ENCODE measurements at regions not wholly inside any gene's neighbourhood (a gene's known extent, or its start where the extent isn't known, plus 50 kb on each side); places are given as distances from the start of the nearest gene placed in this dataset.

DNA sequence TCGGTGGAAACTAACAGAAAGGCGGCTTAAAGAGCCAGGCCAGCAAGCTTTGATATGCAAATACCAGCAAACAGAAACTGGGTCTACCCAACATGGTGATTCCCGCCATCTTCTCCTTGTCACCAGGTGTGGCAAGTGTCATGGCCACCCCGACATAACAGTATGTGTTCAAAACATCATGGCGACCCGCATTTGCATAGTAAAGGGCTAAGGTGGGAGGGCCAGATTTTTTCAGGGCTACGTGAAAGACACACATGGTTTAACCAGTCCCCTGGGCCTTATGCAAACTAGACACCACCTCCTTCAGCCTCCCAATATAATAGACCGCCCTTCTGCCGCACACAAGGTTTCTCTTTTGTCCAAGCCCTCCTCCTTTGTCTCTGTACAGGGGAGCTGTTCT, 260.4 kb downstream of the METTL4 start:
- no peak overlapping the region for H3K27ac Mint-ChIP-seq (ENCODE audit: unreplicated experiment)
- no peak for DNase-seq (ENCODE audit: low spot score)
- no peak overlapping the region for H3K4me3 Mint-ChIP-seq (ENCODE audit: unreplicated experiment)
- H3K9me3 Mint-ChIP-seq (ENCODE audit: low read depth) = no peaks in the 10 kb centered on the region
- no peaks in the 10 kb centered on the region for H3K4me1 Mint-ChIP-seq (ENCODE audit: low read depth)
- no peaks in the 10 kb centered on the region for H3K36me3 Mint-ChIP-seq (ENCODE audit: low read depth)
- TF ChIP-seq, protein P1, sequence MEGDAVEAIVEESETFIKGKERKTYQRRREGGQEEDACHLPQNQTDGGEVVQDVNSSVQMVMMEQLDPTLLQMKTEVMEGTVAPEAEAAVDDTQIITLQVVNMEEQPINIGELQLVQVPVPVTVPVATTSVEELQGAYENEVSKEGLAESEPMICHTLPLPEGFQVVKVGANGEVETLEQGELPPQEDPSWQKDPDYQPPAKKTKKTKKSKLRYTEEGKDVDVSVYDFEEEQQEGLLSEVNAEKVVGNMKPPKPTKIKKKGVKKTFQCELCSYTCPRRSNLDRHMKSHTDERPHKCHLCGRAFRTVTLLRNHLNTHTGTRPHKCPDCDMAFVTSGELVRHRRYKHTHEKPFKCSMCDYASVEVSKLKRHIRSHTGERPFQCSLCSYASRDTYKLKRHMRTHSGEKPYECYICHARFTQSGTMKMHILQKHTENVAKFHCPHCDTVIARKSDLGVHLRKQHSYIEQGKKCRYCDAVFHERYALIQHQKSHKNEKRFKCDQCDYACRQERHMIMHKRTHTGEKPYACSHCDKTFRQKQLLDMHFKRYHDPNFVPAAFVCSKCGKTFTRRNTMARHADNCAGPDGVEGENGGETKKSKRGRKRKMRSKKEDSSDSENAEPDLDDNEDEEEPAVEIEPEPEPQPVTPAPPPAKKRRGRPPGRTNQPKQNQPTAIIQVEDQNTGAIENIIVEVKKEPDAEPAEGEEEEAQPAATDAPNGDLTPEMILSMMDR (IDR thresholded peaks at IDR 0.05) = no peak
- H3K27me3 Mint-ChIP-seq (ENCODE audit: low read depth) = peaks cover 37% of the 10 kb centered on the region

DNA sequence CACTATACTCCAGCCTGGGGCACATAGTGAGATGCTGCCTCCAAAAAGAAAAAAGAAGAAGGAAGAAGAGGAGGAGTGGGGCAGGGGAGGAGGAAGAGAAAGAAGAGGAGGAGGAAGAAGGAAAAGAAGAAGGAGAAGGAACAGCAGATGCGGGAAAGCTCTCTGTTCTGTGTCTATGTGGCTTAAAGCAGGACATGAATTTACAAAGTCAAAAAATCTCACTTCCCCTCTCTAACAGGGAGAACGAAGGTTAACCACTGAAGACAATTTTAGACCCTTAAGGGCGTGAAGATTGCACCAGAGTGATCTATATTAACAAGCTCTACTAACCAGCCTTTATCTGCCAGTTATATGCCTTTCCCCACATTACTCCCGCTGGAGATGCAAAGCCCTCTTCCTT, 258.9 kb downstream of the METTL4 start:
- no peak for DNase-seq (ENCODE audit: low spot score)
- Mint-ChIP-seq H3K9me3 (ENCODE audit: low read depth) (no peaks in the 10 kb centered on the region), H3K4me3 (ENCODE audit: unreplicated experiment) (no peak overlapping the region), H3K4me1 (ENCODE audit: low read depth) (no peaks in the 10 kb centered on the region), H3K27ac (ENCODE audit: unreplicated experiment) (no peak overlapping the region), H3K27me3 (ENCODE audit: low read depth) (peaks cover 33% of the 10 kb centered on the region), H3K36me3 (ENCODE audit: low read depth) (no peaks in the 10 kb centered on the region)
- TF ChIP-seq, protein P1 (IDR thresholded peaks at IDR 0.05) = no peak

DNA sequence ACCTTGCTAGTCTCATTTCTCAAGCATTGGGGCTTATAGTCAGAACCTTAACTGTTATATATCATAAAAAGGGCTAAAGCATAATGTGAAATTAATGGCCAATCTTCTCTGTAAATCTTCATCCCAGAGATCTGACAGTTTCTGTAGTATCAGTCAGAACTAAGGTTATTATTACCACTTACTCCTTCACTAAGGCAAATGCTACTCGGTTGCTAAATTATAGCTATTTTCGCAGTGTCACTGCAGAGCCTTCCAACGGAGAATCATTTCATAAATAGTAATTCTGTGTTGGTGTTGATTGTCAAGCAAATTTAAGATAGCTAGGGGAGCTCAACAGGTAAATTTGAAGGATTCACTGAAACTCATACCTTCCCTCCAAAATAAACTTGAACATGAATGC, 258.0 kb downstream of the METTL4 start:
- peaks cover 29% of the 10 kb centered on the region for H3K27me3 Mint-ChIP-seq (ENCODE audit: low read depth)
- H3K9me3 Mint-ChIP-seq (ENCODE audit: low read depth) = no peaks in the 10 kb centered on the region
- TF ChIP-seq, protein P1 (IDR thresholded peaks at IDR 0.05) = no peak
- H3K4me1 Mint-ChIP-seq (ENCODE audit: low read depth) = no peaks in the 10 kb centered on the region
- no peaks in the 10 kb centered on the region for H3K36me3 Mint-ChIP-seq (ENCODE audit: low read depth)
- DNase-seq (ENCODE audit: low spot score) = no peak
- H3K27ac Mint-ChIP-seq (ENCODE audit: unreplicated experiment) = no peak overlapping the region
- no peak overlapping the region for H3K4me3 Mint-ChIP-seq (ENCODE audit: unreplicated experiment)

DNA sequence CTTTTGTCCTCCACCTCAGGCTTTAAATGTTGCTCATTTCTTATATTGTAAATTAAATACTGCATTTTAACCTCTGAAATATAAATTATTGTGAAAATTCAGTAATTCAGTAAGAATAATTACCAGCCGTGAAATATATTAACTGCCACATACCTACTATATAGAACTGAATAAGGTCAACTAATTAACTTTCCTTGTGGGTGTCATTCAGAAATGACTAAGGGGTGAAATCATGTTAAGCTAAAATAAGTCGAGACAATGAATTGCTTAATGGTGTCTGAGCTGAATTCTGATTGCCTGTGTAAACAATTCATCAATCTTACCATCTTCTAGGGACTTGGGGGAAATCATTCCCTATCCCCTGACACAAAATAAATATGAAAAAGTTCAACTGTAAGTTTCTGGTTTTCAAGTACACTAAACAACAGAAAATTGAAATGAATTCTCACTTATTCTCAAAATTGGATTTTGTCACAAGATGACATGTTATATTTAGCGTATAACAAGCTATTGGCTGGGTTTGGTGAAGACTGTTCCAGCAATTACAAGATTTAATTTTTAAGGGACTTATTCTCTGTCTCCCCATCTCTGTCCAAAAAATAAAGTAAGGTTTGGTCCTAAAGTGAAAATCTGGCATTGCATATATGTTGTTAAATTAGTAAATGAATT, 255.1 kb downstream of the METTL4 start:
- Mint-ChIP-seq H3K4me1 (ENCODE audit: low read depth) (no peaks in the 10 kb centered on the region), H3K36me3 (ENCODE audit: low read depth) (no peaks in the 10 kb centered on the region), H3K27ac (ENCODE audit: unreplicated experiment) (no peak overlapping the region), H3K27me3 (ENCODE audit: low read depth) (peaks cover 23% of the 10 kb centered on the region), H3K9me3 (ENCODE audit: low read depth) (peaks cover 13% of the 10 kb centered on the region), H3K4me3 (ENCODE audit: unreplicated experiment) (no peak overlapping the region)
- DNase-seq (ENCODE audit: low spot score) = no peak
- TF ChIP-seq, protein P1 (IDR thresholded peaks at IDR 0.05) = no peak

DNA sequence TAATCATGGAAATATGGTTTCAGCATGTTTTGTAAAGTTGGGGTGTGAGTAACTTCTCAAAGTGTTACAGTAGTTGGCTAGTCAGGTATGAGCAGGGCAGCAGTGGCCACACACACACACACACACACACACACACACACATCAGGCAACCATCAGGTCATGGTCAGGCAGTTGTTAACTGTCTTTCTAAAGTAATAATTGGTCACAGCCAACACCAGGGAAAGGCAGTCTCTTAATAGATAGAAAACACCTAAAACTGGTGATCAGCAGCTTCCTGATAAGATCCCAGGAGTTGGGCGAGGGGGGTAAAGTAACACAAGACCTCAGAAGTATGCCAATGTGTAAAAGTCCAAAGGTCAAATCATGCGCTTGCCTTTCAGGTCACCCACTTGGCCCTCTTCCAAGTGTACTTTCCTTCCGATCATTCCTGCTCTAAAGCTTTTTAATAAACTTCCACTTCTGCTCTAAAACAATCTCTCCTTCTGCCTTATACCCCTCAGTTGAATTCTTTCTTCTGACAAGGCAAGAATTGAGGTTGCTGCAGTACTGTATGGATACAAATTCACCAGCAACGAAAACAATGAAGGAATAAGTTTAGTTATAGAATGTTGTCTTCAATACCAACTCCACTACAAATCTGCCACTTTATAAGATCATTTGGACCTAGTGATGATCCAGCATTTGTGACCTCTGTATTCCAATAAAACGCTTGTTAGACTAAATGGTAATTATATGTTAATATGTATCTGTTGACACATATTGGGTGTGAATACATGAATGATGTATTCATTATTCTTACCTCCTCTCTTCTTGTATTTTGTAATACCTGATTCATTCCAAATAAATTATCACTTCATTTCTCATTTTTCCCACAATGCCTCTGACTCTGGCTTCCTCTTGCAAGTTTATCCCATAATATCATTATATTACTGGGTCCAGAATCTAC, 254.3 kb downstream of the METTL4 start:
- Mint-ChIP-seq H3K27me3 (ENCODE audit: low read depth) (peaks cover 25% of the 10 kb centered on the region), H3K27ac (ENCODE audit: unreplicated experiment) (no peak overlapping the region), H3K36me3 (ENCODE audit: low read depth) (no peaks in the 10 kb centered on the region), H3K4me1 (ENCODE audit: low read depth) (no peaks in the 10 kb centered on the region), H3K9me3 (ENCODE audit: low read depth) (peaks cover 13% of the 10 kb centered on the region), H3K4me3 (ENCODE audit: unreplicated experiment) (no peak overlapping the region)
- DNase-seq (ENCODE audit: low spot score) = no peak
- TF ChIP-seq, protein P1 (IDR thresholded peaks at IDR 0.05) = no peak
